ENCODE measurements at regions not wholly inside any gene's neighbourhood (a gene's known extent, or its start where the extent isn't known, plus 50 kb on each side); places are given as distances from the start of the nearest gene placed in this dataset.

- TF ChIP-seq CTCF (IDR thresholded peaks at IDR 0.05; ENCODE audit: unreplicated experiment) = no peak
- BruUV-seq (replicated peaks) = no TSS peak
- CTCF ChIA-PET = no interaction called here
- Mint-ChIP-seq H3K27me3 (ENCODE audit: unreplicated experiment) (peaks cover 9% of the 10 kb centered on the region), H3K4me1 (ENCODE audit: low read depth, unreplicated experiment) (no peaks in the 10 kb centered on the region), H3K9me3 (ENCODE audit: low read depth, unreplicated experiment) (peaks cover 2% of the 10 kb centered on the region), H3K36me3 (ENCODE audit: insufficient read depth, unreplicated experiment) (no peaks in the 10 kb centered on the region), H3K27ac (ENCODE audit: unreplicated experiment) (no peak overlapping the region), H3K4me3 (ENCODE audit: low read depth, unreplicated experiment) (no peak overlapping the region)
- intact Hi-C loops (cut with micrococcal nuclease; ENCODE audit: unreplicated experiment) = no loop called here
- no peak for DNase-seq
Observed at GRCh38 chr3:34131091-34131490, 332.7 kb downstream of the PDCD6IP start.

GRCh38 chr3:34132069-34132692 lies 333.8 kb downstream of the PDCD6IP start:
- no peaks in the 10 kb centered on the region for H3K36me3 Mint-ChIP-seq (ENCODE audit: insufficient read depth, unreplicated experiment)
- intact Hi-C loops (cut with micrococcal nuclease; ENCODE audit: unreplicated experiment) = no loop called here
- H3K4me3 Mint-ChIP-seq (ENCODE audit: low read depth, unreplicated experiment) = no peak overlapping the region

GRCh38 chr3:34139566-34139965 lies 341.1 kb downstream of the PDCD6IP start:
- no peaks in the 10 kb centered on the region for H3K36me3 Mint-ChIP-seq (ENCODE audit: insufficient read depth, unreplicated experiment)
- intact Hi-C loops (cut with micrococcal nuclease; ENCODE audit: unreplicated experiment) = no loop called here
- CTCF ChIA-PET = no interaction called here
- peaks cover 4% of the 10 kb centered on the region for H3K4me1 Mint-ChIP-seq (ENCODE audit: low read depth, unreplicated experiment)
- peaks cover 9% of the 10 kb centered on the region for H3K27me3 Mint-ChIP-seq (ENCODE audit: unreplicated experiment)
- no peak for TF ChIP-seq CTCF (IDR thresholded peaks at IDR 0.05; ENCODE audit: unreplicated experiment)
- no peak overlapping the region for H3K27ac Mint-ChIP-seq (ENCODE audit: unreplicated experiment)
- BruUV-seq (replicated peaks) = no TSS peak
- peaks cover under 1% of the 10 kb centered on the region for H3K9me3 Mint-ChIP-seq (ENCODE audit: low read depth, unreplicated experiment)
- H3K4me3 Mint-ChIP-seq (ENCODE audit: low read depth, unreplicated experiment) = no peak overlapping the region
- DNase-seq = no peak

More at GRCh38 chr3:34132069-34132692, 333.8 kb downstream of the PDCD6IP start:
- BruUV-seq (replicated peaks) = no TSS peak
- CTCF ChIA-PET = no interaction called here
- peaks cover 2% of the 10 kb centered on the region for H3K9me3 Mint-ChIP-seq (ENCODE audit: low read depth, unreplicated experiment)
- H3K27ac Mint-ChIP-seq (ENCODE audit: unreplicated experiment) = no peak overlapping the region
- no peaks in the 10 kb centered on the region for H3K4me1 Mint-ChIP-seq (ENCODE audit: low read depth, unreplicated experiment)
- H3K27me3 Mint-ChIP-seq (ENCODE audit: unreplicated experiment) = no peaks in the 10 kb centered on the region
- DNase-seq = no peak
- no peak for TF ChIP-seq CTCF (IDR thresholded peaks at IDR 0.05; ENCODE audit: unreplicated experiment)

GRCh38 chr3:34140616-34141015 lies 342.2 kb downstream of the PDCD6IP start:
- peaks cover 3% of the 10 kb centered on the region for H3K9me3 Mint-ChIP-seq (ENCODE audit: low read depth, unreplicated experiment)
- H3K4me1 Mint-ChIP-seq (ENCODE audit: low read depth, unreplicated experiment) = peaks cover 9% of the 10 kb centered on the region
- H3K4me3 Mint-ChIP-seq (ENCODE audit: low read depth, unreplicated experiment) = no peak overlapping the region
- TF ChIP-seq CTCF (IDR thresholded peaks at IDR 0.05; ENCODE audit: unreplicated experiment) = no peak
- intact Hi-C loops (cut with micrococcal nuclease; ENCODE audit: unreplicated experiment) = no loop called here
- BruUV-seq (replicated peaks) = no TSS peak
- DNase-seq = no peak
- H3K27ac Mint-ChIP-seq (ENCODE audit: unreplicated experiment) = no peak overlapping the region
- no peaks in the 10 kb centered on the region for H3K36me3 Mint-ChIP-seq (ENCODE audit: insufficient read depth, unreplicated experiment)
- CTCF ChIA-PET = no interaction called here
- H3K27me3 Mint-ChIP-seq (ENCODE audit: unreplicated experiment) = peaks cover 13% of the 10 kb centered on the region

All from Calu3 (cell line).